ENCODE measurements at regions not wholly inside any gene's neighbourhood (a gene's known extent, or its start where the extent isn't known, plus 50 kb on each side); places are given as distances from the start of the nearest gene placed in this dataset.

DNA sequence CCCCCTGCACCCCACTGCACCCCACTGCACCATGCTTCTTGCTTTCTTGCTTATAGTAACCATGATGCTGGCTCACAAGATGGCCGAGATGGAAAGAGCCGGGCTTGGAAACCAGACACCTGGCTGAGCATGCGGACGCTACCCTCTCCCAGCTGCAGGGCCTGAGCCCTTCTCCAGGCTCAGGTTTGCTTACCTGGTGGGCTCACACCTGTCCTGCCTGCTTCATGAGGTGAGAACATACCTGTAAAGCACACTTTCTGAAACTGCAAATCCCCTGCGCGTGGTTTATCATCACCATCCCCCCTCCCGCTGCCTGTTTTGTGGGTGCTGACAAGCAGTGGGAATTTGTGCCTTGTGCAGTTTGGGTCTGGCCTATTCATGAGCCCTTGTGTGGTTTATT, 302.7 kb downstream of the GLRX3 start:
- intact Hi-C loops (cut with DNase I) = no loop called here
- Histone ChIP-seq H3K36me3 (no peaks in the 10 kb centered on the region), H3K27me3 (no peaks in the 10 kb centered on the region), H3K27ac (no peak overlapping the region), H3K4me3 (no peak overlapping the region), H3K4me1 (no peaks in the 10 kb centered on the region), H3K9me3 (no peaks in the 10 kb centered on the region), H3K9ac (ENCODE audit: low read depth in 2 of 2, low read length in 2 of 2) (no peak overlapping the region)
- DNase-seq = no peak
- TF ChIP-seq CTCF (IDR thresholded peaks at IDR 0.05) = no peak

- H3K4me3 ChIP-seq = no peak overlapping the region
- H3K4me1 ChIP-seq = no peaks in the 10 kb centered on the region
- H3K27me3 ChIP-seq = no peaks in the 10 kb centered on the region
- no peak for TF ChIP-seq CTCF (IDR thresholded peaks at IDR 0.05)
- intact Hi-C loops (cut with DNase I) = no loop called here
- no peak for DNase-seq
- H3K27ac ChIP-seq = no peak overlapping the region
- no peak overlapping the region for H3K9ac ChIP-seq (ENCODE audit: low read depth in 2 of 2, low read length in 2 of 2)
- H3K36me3 ChIP-seq = no peaks in the 10 kb centered on the region
- H3K9me3 ChIP-seq = no peaks in the 10 kb centered on the region
Measured at GRCh38 chr10:130439766-130440165, 303.6 kb downstream of the GLRX3 start.

- Histone ChIP-seq H3K27ac (no peak overlapping the region), H3K4me3 (no peak overlapping the region), H3K4me1 (no peaks in the 10 kb centered on the region), H3K36me3 (no peaks in the 10 kb centered on the region), H3K9me3 (no peaks in the 10 kb centered on the region), H3K27me3 (no peaks in the 10 kb centered on the region), H3K9ac (ENCODE audit: low read depth in 2 of 2, low read length in 2 of 2) (no peak overlapping the region)
- intact Hi-C loops (cut with DNase I) = no loop called here
- no peak for DNase-seq
- TF ChIP-seq CTCF (IDR thresholded peaks at IDR 0.05) = no peak
Measured at GRCh38 chr10:130440494-130440893, 304.3 kb downstream of the GLRX3 start.

GRCh38 chr10:130440971-130441370, 304.8 kb downstream of the GLRX3 start:
- DNase-seq = no peak
- Histone ChIP-seq H3K9ac (ENCODE audit: low read depth in 2 of 2, low read length in 2 of 2) (no peak overlapping the region), H3K9me3 (no peaks in the 10 kb centered on the region), H3K36me3 (no peaks in the 10 kb centered on the region), H3K4me3 (no peak overlapping the region), H3K27ac (no peak overlapping the region), H3K27me3 (no peaks in the 10 kb centered on the region), H3K4me1 (no peaks in the 10 kb centered on the region)
- intact Hi-C loops (cut with DNase I) = no loop called here
- TF ChIP-seq CTCF (IDR thresholded peaks at IDR 0.05) = no peak

DNA sequence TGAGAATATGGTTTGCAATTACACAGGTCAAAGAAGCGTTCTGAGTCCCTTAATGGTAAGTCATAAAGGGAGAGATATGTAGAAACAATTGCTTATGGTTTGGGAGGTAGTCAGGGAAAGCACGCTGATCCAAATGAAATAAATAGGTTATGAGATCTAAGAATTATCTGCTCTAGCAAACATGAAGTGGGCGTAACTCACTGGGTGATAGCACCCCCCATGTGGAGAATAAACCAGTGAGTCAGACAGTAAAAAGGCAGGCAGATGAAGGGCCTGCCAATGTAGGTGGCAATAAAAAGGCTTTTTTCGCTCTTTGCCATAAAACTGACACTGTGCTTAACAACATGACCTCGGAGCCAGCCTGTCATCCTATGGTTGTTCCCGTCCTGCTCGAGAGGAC, 306.9 kb downstream of the GLRX3 start:
- no peak for DNase-seq

More for the DNA sequence above, 306.9 kb downstream of the GLRX3 start:
- Histone ChIP-seq H3K9ac (ENCODE audit: low read depth in 2 of 2, low read length in 2 of 2) (no peak overlapping the region), H3K4me3 (no peak overlapping the region), H3K27me3 (no peaks in the 10 kb centered on the region), H3K9me3 (no peaks in the 10 kb centered on the region), H3K36me3 (no peaks in the 10 kb centered on the region), H3K27ac (no peak overlapping the region), H3K4me1 (no peaks in the 10 kb centered on the region)
- TF ChIP-seq CTCF (IDR thresholded peaks at IDR 0.05) = no peak
- intact Hi-C loops (cut with DNase I) = no loop called here
